Nephron (organoid): ENCODE measurements at regions not wholly inside any gene's neighbourhood (a gene's known extent, or its start where the extent isn't known, plus 50 kb on each side); places are given as distances from the start of the nearest gene placed in this dataset.

ENCODE experiments used
- H3K27ac Mint-ChIP-seq, 3 experiments: 2 replicates each; pipeline ENCODE4 v1.8.0; 2020; ENCODE audit warnings: mixed read lengths in 3 of 3, mild to moderate bottlenecking in 2 of 3, moderate library complexity in 1 of 3
- H3K27me3 Mint-ChIP-seq: 2 replicates; pipeline ENCODE4 v1.8.0; 2021; ENCODE audit warnings: low read depth, mild to moderate bottlenecking, moderate library complexity, mixed read lengths
- H3K36me3 Mint-ChIP-seq: 2 replicates; pipeline ENCODE4 v1.8.0; 2020; ENCODE audit warnings: low read depth, mixed read lengths
- H3K4me1 Mint-ChIP-seq: 2 replicates; pipeline ENCODE4 v1.8.0; 2020; ENCODE audit warnings: mixed read lengths
- H3K4me3 Mint-ChIP-seq, 3 experiments: 2 replicates each; pipeline ENCODE4 v1.8.0; 2020; ENCODE audit warnings: mild to moderate bottlenecking in 3 of 3, mixed read lengths in 3 of 3, moderate library complexity in 2 of 3
- H3K9me3 Mint-ChIP-seq: 2 replicates; pipeline ENCODE4 v1.8.0; 2020; ENCODE audit warnings: mixed read lengths
- CTCF ChIP-seq, 3 experiments: fragments of 200-600 bp; sonication (generic); IDR thresholded peaks; one replicate each; pipeline ENCODE4 v1.5.0; 2021; ENCODE audit warnings: antibody characterized with exemption in 3 of 3; ENCODE audit not compliant: unreplicated experiment in 3 of 3

- peaks cover 5% of the 10 kb centered on the region for H3K36me3 Mint-ChIP-seq
- no peak for TF ChIP-seq CTCF (IDR thresholded peaks at IDR 0.05; ENCODE audit: unreplicated experiment in 3 of 3)
- peak overlapping the region; percentile 49 to 88 (median 69) for H3K4me3 Mint-ChIP-seq
- H3K27ac Mint-ChIP-seq: peak overlapping the region in 2 of 3 experiments; percentile 49 to 85
- H3K27me3 Mint-ChIP-seq: peaks cover 26% of the 10 kb centered on the region
- H3K9me3 Mint-ChIP-seq: no peaks in the 10 kb centered on the region
- peaks cover 24% of the 10 kb centered on the region for H3K4me1 Mint-ChIP-seq
Measured at GRCh38 chrX:134174859-134175258, 62.1 kb upstream of the CCDC160 start.

GRCh38 chrX:134177527-134177926, 59.5 kb upstream of the CCDC160 start:
- Mint-ChIP-seq H3K27ac (peak overlapping the region; percentile 17 to 80 (median 24)), H3K36me3 (no peaks in the 10 kb centered on the region), H3K27me3 (peaks cover 21% of the 10 kb centered on the region), H3K9me3 (no peaks in the 10 kb centered on the region), H3K4me1 (peaks cover 19% of the 10 kb centered on the region), H3K4me3 (no peak overlapping the region)
- no peak for TF ChIP-seq CTCF (IDR thresholded peaks at IDR 0.05; ENCODE audit: unreplicated experiment in 3 of 3)

- H3K27ac Mint-ChIP-seq: peak overlapping the region in 1 of 3 experiments; percentile 52
- H3K27me3 Mint-ChIP-seq: no peaks in the 10 kb centered on the region
- H3K9me3 Mint-ChIP-seq: no peaks in the 10 kb centered on the region
- TF ChIP-seq CTCF (IDR thresholded peaks at IDR 0.05; ENCODE audit: unreplicated experiment in 3 of 3): no peak
- no peak overlapping the region for H3K4me3 Mint-ChIP-seq
- no peaks in the 10 kb centered on the region for H3K36me3 Mint-ChIP-seq
- peaks cover 6% of the 10 kb centered on the region for H3K4me1 Mint-ChIP-seq
Measured at GRCh38 chrX:134180601-134181274, 56.2 kb upstream of the CCDC160 start.

- no peak for TF ChIP-seq CTCF (IDR thresholded peaks at IDR 0.05; ENCODE audit: unreplicated experiment in 3 of 3)
- no peaks in the 10 kb centered on the region for H3K36me3 Mint-ChIP-seq
- H3K27ac Mint-ChIP-seq: peak overlapping the region; percentile 9 to 52 (median 38)
- H3K9me3 Mint-ChIP-seq: no peaks in the 10 kb centered on the region
- H3K4me3 Mint-ChIP-seq: no peak overlapping the region
- no peaks in the 10 kb centered on the region for H3K27me3 Mint-ChIP-seq
- peaks cover 4% of the 10 kb centered on the region for H3K4me1 Mint-ChIP-seq
Measured at GRCh38 chrX:134181275-134181660, 55.7 kb upstream of the CCDC160 start.

GRCh38 chrX:134183665-134184064, 53.3 kb upstream of the CCDC160 start:
- no peak overlapping the region for H3K4me3 Mint-ChIP-seq
- TF ChIP-seq CTCF (IDR thresholded peaks at IDR 0.05; ENCODE audit: unreplicated experiment in 3 of 3): no peak
- H3K36me3 Mint-ChIP-seq: no peaks in the 10 kb centered on the region
- no peaks in the 10 kb centered on the region for H3K27me3 Mint-ChIP-seq
- no peak overlapping the region for H3K27ac Mint-ChIP-seq
- H3K4me1 Mint-ChIP-seq: peaks cover 6% of the 10 kb centered on the region
- no peaks in the 10 kb centered on the region for H3K9me3 Mint-ChIP-seq

- Mint-ChIP-seq H3K4me1 (peaks cover 6% of the 10 kb centered on the region), H3K4me3 (no peak overlapping the region), H3K9me3 (no peaks in the 10 kb centered on the region), H3K27me3 (no peaks in the 10 kb centered on the region), H3K36me3 (no peaks in the 10 kb centered on the region), H3K27ac (no peak overlapping the region)
- no peak for TF ChIP-seq CTCF (IDR thresholded peaks at IDR 0.05; ENCODE audit: unreplicated experiment in 3 of 3)
Measured at GRCh38 chrX:134184936-134185335, 52.0 kb upstream of the CCDC160 start.
